Fibroblast of lung (primary cell): ENCODE measurements at regions not wholly inside any gene's neighbourhood (a gene's known extent, or its start where the extent isn't known, plus 50 kb on each side); places are given as distances from the start of the nearest gene placed in this dataset.
A peak's percentile ranks its signal among the peaks of the same experiment; 100 is the strongest.

Source experiments
- DNase-seq, 2 donors: peaks; one replicate each; pipeline versions ENCODE4 v3.0.0 to v3.0.0-alpha.2; 2010; ENCODE audit warnings: low read depth in 2 of 2
- H2AFZ ChIP-seq: 2 replicates; pipeline ENCODE4 v1.5.1; 2012; ENCODE audit warnings: low read length, control low read depth, inconsistent platforms
- H3K27ac ChIP-seq: 2 replicates; pipeline ENCODE4 v1.5.1; 2011; ENCODE audit warnings: low read length, control low read depth; ENCODE audit not compliant: insufficient read depth
- H3K27me3 ChIP-seq: 2 replicates; pipeline ENCODE4 v1.5.1; 2011; ENCODE audit warnings: mild to moderate bottlenecking, low read length; ENCODE audit not compliant: control insufficient read depth, insufficient read depth
- H3K36me3 ChIP-seq: 2 replicates; pipeline ENCODE4 v1.5.1; 2011; ENCODE audit warnings: low read length; ENCODE audit not compliant: control insufficient read depth, insufficient read depth
- H3K4me1 ChIP-seq: 2 replicates; pipeline ENCODE4 v1.5.1; 2011; ENCODE audit warnings: low read length; ENCODE audit not compliant: control insufficient read depth, insufficient read depth; ENCODE audit errors: extremely low read depth
- H3K4me2 ChIP-seq: 2 replicates; pipeline ENCODE4 v1.5.1; 2011; ENCODE audit warnings: low read length, control low read depth; ENCODE audit not compliant: insufficient read depth; ENCODE audit errors: extremely low read depth
- H3K4me3 ChIP-seq, 4 experiments: fragments of 200-600 bp in 1 of 4; sonication (generic) in 1 of 4; replicated peaks in 1 of 4; 2 replicates each; pipeline ENCODE4 v1.5.1; 2011 to 2016; ENCODE audit warnings: low read length in 4 of 4, low read depth in 3 of 4, mild to moderate bottlenecking in 3 of 4, control low read depth in 2 of 4, inconsistent platforms in 1 of 4, mixed read lengths in 1 of 4; ENCODE audit not compliant: insufficient read depth in 1 of 4; ENCODE audit errors: control extremely low read depth in 1 of 4
- H3K79me2 ChIP-seq: 2 replicates; pipeline ENCODE4 v1.5.1; 2012; ENCODE audit warnings: mild to moderate bottlenecking, low read length, inconsistent platforms; ENCODE audit not compliant: control insufficient read depth, insufficient read depth
- H3K9ac ChIP-seq: 2 replicates; pipeline ENCODE4 v1.5.1; 2011; ENCODE audit warnings: mild to moderate bottlenecking, low read length, control low read depth; ENCODE audit not compliant: insufficient read depth
- H3K9me3 ChIP-seq: 2 replicates; pipeline ENCODE4 v1.5.1; 2012; ENCODE audit warnings: low read depth, low read length; ENCODE audit not compliant: control insufficient read depth, insufficient read depth
- H4K20me1 ChIP-seq: 2 replicates; pipeline ENCODE4 v1.5.1; 2011; ENCODE audit warnings: low read length; ENCODE audit not compliant: control insufficient read depth, insufficient read depth; ENCODE audit errors: extremely low read depth
- CTCF ChIP-seq, 2 donors: IDR thresholded peaks in 1 of 2; conservative IDR thresholded peaks in 1 of 2; 1 replicate in 1 of 2; 2 replicates in 1 of 2; pipeline ENCODE4 v1.5.1; 2011 to 2012; ENCODE audit warnings: low read length in 2 of 2, control low read depth in 1 of 2, inconsistent platforms in 1 of 2, low read depth in 1 of 2, mild to moderate bottlenecking in 1 of 2
- EZH2 ChIP-seq: IDR thresholded peaks from 2 replicates; pipeline ENCODE4 v1.5.1; 2012; ENCODE audit warnings: low read length, control low read depth, mild to moderate bottlenecking; ENCODE audit errors: missing control alignments

GRCh38 chr22:46043816-46044620 lies 67.1 kb upstream of the WNT7B start:
- peak overlapping the region; percentile 75 for H3K9ac ChIP-seq
- H4K20me1 ChIP-seq, result no peaks in the 10 kb centered on the region
- peaks cover 3% of the 10 kb centered on the region for H3K36me3 ChIP-seq
- no peaks in the 10 kb centered on the region for H3K9me3 ChIP-seq
- H3K79me2 ChIP-seq, result peaks cover 51% of the 10 kb centered on the region
- peaks cover 23% of the 10 kb centered on the region for H3K4me1 ChIP-seq
- H2AFZ ChIP-seq, result peak overlapping the region; percentile 54
- H3K27me3 ChIP-seq, result no peaks in the 10 kb centered on the region
- peak overlapping the region; percentile 87 for H3K4me2 ChIP-seq
- no peak for TF ChIP-seq EZH2
- TF ChIP-seq CTCF (conservative IDR thresholded peaks at IDR 0.05 in 1 of 2, IDR thresholded peaks at IDR 0.05 in 1 of 2; ENCODE audit: low read depth in 1 of 2, low read length in 2 of 2), result no peak
- DNase-seq, result peak in 1 of 2 donors; percentile 26
- H3K4me3 ChIP-seq, result peak overlapping the region; percentile 49 to 84 (median 56)
- peak overlapping the region; percentile 86 for H3K27ac ChIP-seq

- TF ChIP-seq CTCF (conservative IDR thresholded peaks at IDR 0.05 in 1 of 2, IDR thresholded peaks at IDR 0.05 in 1 of 2; ENCODE audit: low read depth in 1 of 2, low read length in 2 of 2) (no peak), EZH2 (no peak)
- Histone ChIP-seq H3K9ac (peak overlapping the region; percentile 75), H3K27me3 (no peaks in the 10 kb centered on the region), H3K36me3 (peaks cover 3% of the 10 kb centered on the region), H3K4me2 (peak overlapping the region; percentile 96), H3K4me1 (peaks cover 23% of the 10 kb centered on the region), H3K79me2 (peaks cover 56% of the 10 kb centered on the region), H3K4me3 (peak overlapping the region; percentile 49 to 84 (median 70)), H3K9me3 (no peaks in the 10 kb centered on the region), H3K27ac (peak overlapping the region; percentile 86), H2AFZ (peak overlapping the region; percentile 24), H4K20me1 (no peaks in the 10 kb centered on the region)
- peak in 1 of 2 donors; percentile 35 for DNase-seq
These were observed 67.9 kb upstream of the WNT7B start for GRCh38 chr22:46044621-46045458.
